GM23338 (cell line): ENCODE measurements at regions not wholly inside any gene's neighbourhood (a gene's known extent, or its start where the extent isn't known, plus 50 kb on each side); places are given as distances from the start of the nearest gene placed in this dataset.

ENCODE experiments used
- ATAC-seq: fragments of 200-7000 bp; cut with Tn5 transposase; 3 replicates; pipeline ENCODE4 v1.9.1; 2020
- DNase-seq: peaks from one replicate; pipeline ENCODE4 v3.0.0-alpha.2; 2015; ENCODE audit warnings: low spot score
- H2AFZ ChIP-seq: fragments of 200-600 bp; sonication (generic); 2 replicates; pipeline ENCODE4 v1.8.0; 2016; ENCODE audit warnings: antibody characterized with exemption, mild to moderate bottlenecking, moderate library complexity
- H3F3A ChIP-seq: fragments of 200-600 bp; sonication (generic); replicated peaks from 2 replicates; pipeline ENCODE4 v1.8.0; 2017; ENCODE audit warnings: antibody characterized with exemption, mixed run types, low read depth
- H3K27ac ChIP-seq: fragments of 200-600 bp; sonication (generic); 2 replicates; pipeline ENCODE4 v1.6.1; 2016; ENCODE audit warnings: low read depth
- H3K27me3 ChIP-seq: fragments of 200-600 bp; sonication (generic); 2 replicates; pipeline ENCODE4 v1.8.0; 2016; ENCODE audit warnings: mild to moderate bottlenecking, mixed run types, moderate library complexity; ENCODE audit not compliant: insufficient read depth
- H3K36me3 ChIP-seq: fragments of 200-600 bp; sonication (generic); 2 replicates; pipeline ENCODE4 v1.8.0; 2016; ENCODE audit warnings: mild to moderate bottlenecking; ENCODE audit not compliant: insufficient read depth
- H3K4me1 ChIP-seq: fragments of 200-600 bp; sonication (generic); 2 replicates; pipeline ENCODE4 v1.8.0; 2016; ENCODE audit warnings: mild to moderate bottlenecking, moderate library complexity; ENCODE audit not compliant: insufficient read depth
- H3K4me2 ChIP-seq: fragments of 200-600 bp; sonication (generic); 2 replicates; pipeline ENCODE4 v1.7.1; 2017; ENCODE audit warnings: mixed run types
- H3K4me3 ChIP-seq: fragments of 200-600 bp; sonication (generic); 2 replicates; pipeline ENCODE4 v1.6.1; 2016; ENCODE audit warnings: mixed run types
- H3K79me2 ChIP-seq: fragments of 200-600 bp; sonication (generic); replicated peaks from 2 replicates; pipeline ENCODE4 v1.8.0; 2017; ENCODE audit warnings: mild to moderate bottlenecking; ENCODE audit not compliant: insufficient read depth
- H3K9me2 ChIP-seq: fragments of 200-600 bp; sonication (generic); 2 replicates; pipeline ENCODE4 v1.8.0; 2017; ENCODE audit not compliant: insufficient read depth
- H4K20me1 ChIP-seq: fragments of 200-600 bp; sonication (generic); replicated peaks from 2 replicates; pipeline ENCODE4 v1.8.0; 2017; ENCODE audit warnings: mild to moderate bottlenecking; ENCODE audit not compliant: insufficient read depth
- H3K27ac Mint-ChIP-seq: 2 replicates; pipeline ENCODE4 v1.8.0; 2020; ENCODE audit warnings: inconsistent platforms, mild to moderate bottlenecking, moderate library complexity, mixed read lengths
- H3K27me3 Mint-ChIP-seq: 3 replicates; pipeline ENCODE4 v1.8.0; 2022; ENCODE audit warnings: low read depth, mild to moderate bottlenecking, moderate library complexity, mixed read lengths, inconsistent platforms; ENCODE audit not compliant: insufficient read depth, poor library complexity
- H3K36me3 Mint-ChIP-seq: 3 replicates; pipeline ENCODE4 v1.8.0; 2021; ENCODE audit warnings: low read depth, mild to moderate bottlenecking, inconsistent platforms, moderate library complexity, mixed read lengths
- H3K4me1 Mint-ChIP-seq: 3 replicates; pipeline ENCODE4 v1.8.0; 2020; ENCODE audit warnings: mild to moderate bottlenecking, inconsistent platforms, mixed read lengths
- H3K4me3 Mint-ChIP-seq: 3 replicates; pipeline ENCODE4 v1.8.0; 2021; ENCODE audit warnings: moderate library complexity, mild to moderate bottlenecking, inconsistent platforms, mixed read lengths
- H3K9me3 Mint-ChIP-seq: 3 replicates; pipeline ENCODE4 v1.8.0; 2020; ENCODE audit warnings: moderate library complexity, mild to moderate bottlenecking, inconsistent platforms, mixed read lengths
- CREB1 ChIP-seq: fragments of 250-450 bp; sonication (Bioruptor Pico); IDR thresholded peaks from 2 replicates; pipeline ENCODE4 v1.5.0; 2020; ENCODE audit warnings: low read depth, mild to moderate bottlenecking, moderate library complexity
- EZH2 ChIP-seq: fragments of 200-600 bp; sonication (generic); IDR thresholded peaks from one replicate; pipeline ENCODE4 v1.8.0; 2017; ENCODE audit warnings: antibody characterized with exemption, mild to moderate bottlenecking, low read depth; ENCODE audit not compliant: unreplicated experiment
- EZH2phosphoT487 ChIP-seq: fragments of 200-600 bp; sonication (generic); IDR thresholded peaks from one replicate; pipeline ENCODE4 v1.8.1; 2018; ENCODE audit warnings: antibody characterized with exemption; ENCODE audit not compliant: unreplicated experiment
- JUNB ChIP-seq: IDR thresholded peaks from one replicate; pipeline ENCODE4 v1.6.1; 2016; ENCODE audit warnings: antibody characterized with exemption; ENCODE audit not compliant: unreplicated experiment
- NANOG ChIP-seq: IDR thresholded peaks from 2 replicates; pipeline ENCODE4 v1.6.1; 2016; ENCODE audit warnings: antibody characterized with exemption, borderline replicate concordance
- POLR2AphosphoS5 ChIP-seq: IDR thresholded peaks from 2 replicates; pipeline ENCODE4 v1.6.1; 2016; ENCODE audit warnings: antibody characterized with exemption, low read depth
- STAT1 ChIP-seq: IDR thresholded peaks from one replicate; pipeline ENCODE4 v1.6.1; 2016; ENCODE audit warnings: antibody characterized with exemption; ENCODE audit not compliant: unreplicated experiment
- ZNF114 ChIP-seq: fragments of 250-450 bp; sonication (Bioruptor Pico); IDR thresholded peaks from 2 replicates; pipeline ENCODE4 v1.5.0; 2020; ENCODE audit warnings: mild to moderate bottlenecking, moderate library complexity
- ZNF331 ChIP-seq: fragments of 250-450 bp; sonication (Bioruptor Pico); IDR thresholded peaks from 2 replicates; pipeline ENCODE4 v1.5.0; 2020; ENCODE audit warnings: low read depth, mild to moderate bottlenecking, moderate library complexity
- TF ChIP-seq, protein P1 (sequence below): fragments of 250-450 bp; sonication (Bioruptor Pico); IDR thresholded peaks from 2 replicates; pipeline ENCODE4 v1.5.0; 2020; ENCODE audit warnings: mild to moderate bottlenecking, moderate library complexity
- TF ChIP-seq, protein P2 (sequence below): IDR thresholded peaks from 2 replicates; pipeline ENCODE4 v1.6.1; 2016; ENCODE audit warnings: antibody characterized with exemption
- TF ChIP-seq, protein P3 (sequence below), 2 experiments: fragments of 200-600 bp in 1 of 2; sonication (generic) in 1 of 2; conservative IDR thresholded peaks; 2 replicates each; pipeline versions ENCODE4 v1.5.1 to v1.6.1; 2016 to 2017; ENCODE audit warnings: antibody characterized with exemption in 2 of 2, low read depth in 2 of 2, mild to moderate bottlenecking in 2 of 2, moderate library complexity in 1 of 2
- TF ChIP-seq, protein P4 (sequence below): IDR thresholded peaks from one replicate; pipeline ENCODE4 v1.6.1; 2018; ENCODE audit warnings: antibody characterized with exemption; ENCODE audit not compliant: unreplicated experiment

DNA sequence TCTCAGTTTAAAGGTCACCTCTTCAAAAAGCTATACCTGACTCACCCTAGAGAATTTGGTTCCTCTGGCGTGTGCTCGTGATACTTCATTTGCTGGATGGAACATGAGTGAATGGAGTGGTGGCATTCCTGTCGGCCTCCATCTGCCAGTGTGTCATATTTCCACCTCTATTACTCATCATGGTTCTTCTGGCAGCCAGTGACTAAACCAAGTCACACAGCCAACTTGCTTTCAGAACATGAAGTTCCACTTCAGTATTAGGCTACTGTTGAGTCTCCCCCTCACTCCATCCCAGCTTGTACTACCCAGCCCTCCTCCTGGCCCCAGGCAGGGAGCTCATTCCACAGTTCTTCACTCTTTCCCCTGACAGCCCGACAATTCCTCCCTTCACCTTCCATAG lies 169.8 kb downstream of the MREG start:
- Mint-ChIP-seq H3K4me3 (no peak overlapping the region), H3K36me3 (no peaks in the 10 kb centered on the region), H3K27me3 (peaks cover 2% of the 10 kb centered on the region), H3K9me3 (no peaks in the 10 kb centered on the region), H3K27ac (no peak overlapping the region), H3K4me1 (peaks cover 7% of the 10 kb centered on the region; the same call in 2 of the 3 replicates)
- no peak overlapping the region for H3K4me3 ChIP-seq
- ATAC-seq (no peak), DNase-seq (no peak)
- no peak overlapping the region for H3K27ac ChIP-seq
- no peaks in the 10 kb centered on the region for H3K36me3 ChIP-seq
- H3K9me2 ChIP-seq = no peaks in the 10 kb centered on the region
- no peaks in the 10 kb centered on the region for H3K27me3 ChIP-seq
- no peaks in the 10 kb centered on the region for H3K79me2 ChIP-seq
- H4K20me1 ChIP-seq = no peaks in the 10 kb centered on the region
- no peak overlapping the region for H3K4me2 ChIP-seq
- H3F3A ChIP-seq = no peaks in the 10 kb centered on the region
- no peak overlapping the region for H2AFZ ChIP-seq
- peaks cover 6% of the 10 kb centered on the region; the same call in 1 of the 2 replicates for H3K4me1 ChIP-seq
- TF ChIP-seq ZNF114 (CRISPR knock-in tag) (no peak), JUNB (no peak), POLR2AphosphoS5 (no peak), EZH2phosphoT487 (no peak), NANOG (no peak), EZH2 (no peak), STAT1 (no peak), ZNF331 (CRISPR knock-in tag) (no peak), CREB1 (CRISPR knock-in tag) (no peak)
- TF ChIP-seq, protein P1, sequence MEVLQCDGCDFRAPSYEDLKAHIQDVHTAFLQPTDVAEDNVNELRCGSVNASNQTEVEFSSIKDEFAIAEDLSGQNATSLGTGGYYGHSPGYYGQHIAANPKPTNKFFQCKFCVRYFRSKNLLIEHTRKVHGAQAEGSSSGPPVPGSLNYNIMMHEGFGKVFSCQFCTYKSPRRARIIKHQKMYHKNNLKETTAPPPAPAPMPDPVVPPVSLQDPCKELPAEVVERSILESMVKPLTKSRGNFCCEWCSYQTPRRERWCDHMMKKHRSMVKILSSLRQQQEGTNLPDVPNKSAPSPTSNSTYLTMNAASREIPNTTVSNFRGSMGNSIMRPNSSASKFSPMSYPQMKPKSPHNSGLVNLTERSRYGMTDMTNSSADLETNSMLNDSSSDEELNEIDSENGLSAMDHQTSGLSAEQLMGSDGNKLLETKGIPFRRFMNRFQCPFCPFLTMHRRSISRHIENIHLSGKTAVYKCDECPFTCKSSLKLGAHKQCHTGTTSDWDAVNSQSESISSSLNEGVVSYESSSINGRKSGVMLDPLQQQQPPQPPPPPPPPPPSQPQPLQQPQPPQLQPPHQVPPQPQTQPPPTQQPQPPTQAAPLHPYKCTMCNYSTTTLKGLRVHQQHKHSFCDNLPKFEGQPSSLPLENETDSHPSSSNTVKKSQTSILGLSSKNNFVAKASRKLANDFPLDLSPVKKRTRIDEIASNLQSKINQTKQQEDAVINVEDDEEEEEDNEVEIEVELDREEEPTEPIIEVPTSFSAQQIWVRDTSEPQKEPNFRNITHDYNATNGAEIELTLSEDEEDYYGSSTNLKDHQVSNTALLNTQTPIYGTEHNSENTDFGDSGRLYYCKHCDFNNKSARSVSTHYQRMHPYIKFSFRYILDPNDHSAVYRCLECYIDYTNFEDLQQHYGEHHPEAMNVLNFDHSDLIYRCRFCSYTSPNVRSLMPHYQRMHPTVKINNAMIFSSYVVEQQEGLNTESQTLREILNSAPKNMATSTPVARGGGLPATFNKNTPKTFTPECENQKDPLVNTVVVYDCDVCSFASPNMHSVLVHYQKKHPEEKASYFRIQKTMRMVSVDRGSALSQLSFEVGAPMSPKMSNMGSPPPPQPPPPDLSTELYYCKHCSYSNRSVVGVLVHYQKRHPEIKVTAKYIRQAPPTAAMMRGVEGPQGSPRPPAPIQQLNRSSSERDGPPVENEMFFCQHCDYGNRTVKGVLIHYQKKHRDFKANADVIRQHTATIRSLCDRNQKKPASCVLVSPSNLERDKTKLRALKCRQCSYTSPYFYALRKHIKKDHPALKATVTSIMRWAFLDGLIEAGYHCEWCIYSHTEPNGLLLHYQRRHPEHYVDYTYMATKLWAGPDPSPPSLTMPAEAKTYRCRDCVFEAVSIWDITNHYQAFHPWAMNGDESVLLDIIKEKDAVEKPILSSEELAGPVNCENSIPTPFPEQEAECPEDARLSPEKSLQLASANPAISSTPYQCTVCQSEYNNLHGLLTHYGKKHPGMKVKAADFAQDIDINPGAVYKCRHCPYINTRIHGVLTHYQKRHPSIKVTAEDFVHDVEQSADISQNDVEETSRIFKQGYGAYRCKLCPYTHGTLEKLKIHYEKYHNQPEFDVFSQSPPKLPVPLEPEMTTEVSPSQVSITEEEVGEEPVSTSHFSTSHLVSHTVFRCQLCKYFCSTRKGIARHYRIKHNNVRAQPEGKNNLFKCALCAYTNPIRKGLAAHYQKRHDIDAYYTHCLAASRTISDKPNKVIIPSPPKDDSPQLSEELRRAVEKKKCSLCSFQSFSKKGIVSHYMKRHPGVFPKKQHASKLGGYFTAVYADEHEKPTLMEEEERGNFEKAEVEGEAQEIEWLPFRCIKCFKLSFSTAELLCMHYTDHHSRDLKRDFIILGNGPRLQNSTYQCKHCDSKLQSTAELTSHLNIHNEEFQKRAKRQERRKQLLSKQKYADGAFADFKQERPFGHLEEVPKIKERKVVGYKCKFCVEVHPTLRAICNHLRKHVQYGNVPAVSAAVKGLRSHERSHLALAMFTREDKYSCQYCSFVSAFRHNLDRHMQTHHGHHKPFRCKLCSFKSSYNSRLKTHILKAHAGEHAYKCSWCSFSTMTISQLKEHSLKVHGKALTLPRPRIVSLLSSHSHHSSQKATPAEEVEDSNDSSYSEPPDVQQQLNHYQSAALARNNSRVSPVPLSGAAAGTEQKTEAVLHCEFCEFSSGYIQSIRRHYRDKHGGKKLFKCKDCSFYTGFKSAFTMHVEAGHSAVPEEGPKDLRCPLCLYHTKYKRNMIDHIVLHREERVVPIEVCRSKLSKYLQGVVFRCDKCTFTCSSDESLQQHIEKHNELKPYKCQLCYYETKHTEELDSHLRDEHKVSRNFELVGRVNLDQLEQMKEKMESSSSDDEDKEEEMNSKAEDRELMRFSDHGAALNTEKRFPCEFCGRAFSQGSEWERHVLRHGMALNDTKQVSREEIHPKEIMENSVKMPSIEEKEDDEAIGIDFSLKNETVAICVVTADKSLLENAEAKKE = no peak
- TF ChIP-seq, protein P2, sequence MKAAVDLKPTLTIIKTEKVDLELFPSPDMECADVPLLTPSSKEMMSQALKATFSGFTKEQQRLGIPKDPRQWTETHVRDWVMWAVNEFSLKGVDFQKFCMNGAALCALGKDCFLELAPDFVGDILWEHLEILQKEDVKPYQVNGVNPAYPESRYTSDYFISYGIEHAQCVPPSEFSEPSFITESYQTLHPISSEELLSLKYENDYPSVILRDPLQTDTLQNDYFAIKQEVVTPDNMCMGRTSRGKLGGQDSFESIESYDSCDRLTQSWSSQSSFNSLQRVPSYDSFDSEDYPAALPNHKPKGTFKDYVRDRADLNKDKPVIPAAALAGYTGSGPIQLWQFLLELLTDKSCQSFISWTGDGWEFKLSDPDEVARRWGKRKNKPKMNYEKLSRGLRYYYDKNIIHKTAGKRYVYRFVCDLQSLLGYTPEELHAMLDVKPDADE = no peak
- TF ChIP-seq, protein P3, sequence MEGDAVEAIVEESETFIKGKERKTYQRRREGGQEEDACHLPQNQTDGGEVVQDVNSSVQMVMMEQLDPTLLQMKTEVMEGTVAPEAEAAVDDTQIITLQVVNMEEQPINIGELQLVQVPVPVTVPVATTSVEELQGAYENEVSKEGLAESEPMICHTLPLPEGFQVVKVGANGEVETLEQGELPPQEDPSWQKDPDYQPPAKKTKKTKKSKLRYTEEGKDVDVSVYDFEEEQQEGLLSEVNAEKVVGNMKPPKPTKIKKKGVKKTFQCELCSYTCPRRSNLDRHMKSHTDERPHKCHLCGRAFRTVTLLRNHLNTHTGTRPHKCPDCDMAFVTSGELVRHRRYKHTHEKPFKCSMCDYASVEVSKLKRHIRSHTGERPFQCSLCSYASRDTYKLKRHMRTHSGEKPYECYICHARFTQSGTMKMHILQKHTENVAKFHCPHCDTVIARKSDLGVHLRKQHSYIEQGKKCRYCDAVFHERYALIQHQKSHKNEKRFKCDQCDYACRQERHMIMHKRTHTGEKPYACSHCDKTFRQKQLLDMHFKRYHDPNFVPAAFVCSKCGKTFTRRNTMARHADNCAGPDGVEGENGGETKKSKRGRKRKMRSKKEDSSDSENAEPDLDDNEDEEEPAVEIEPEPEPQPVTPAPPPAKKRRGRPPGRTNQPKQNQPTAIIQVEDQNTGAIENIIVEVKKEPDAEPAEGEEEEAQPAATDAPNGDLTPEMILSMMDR (conservative IDR thresholded peaks at IDR 0.05; ENCODE audit: low read depth in 2 of 2) = no peak
- TF ChIP-seq, protein P4, sequence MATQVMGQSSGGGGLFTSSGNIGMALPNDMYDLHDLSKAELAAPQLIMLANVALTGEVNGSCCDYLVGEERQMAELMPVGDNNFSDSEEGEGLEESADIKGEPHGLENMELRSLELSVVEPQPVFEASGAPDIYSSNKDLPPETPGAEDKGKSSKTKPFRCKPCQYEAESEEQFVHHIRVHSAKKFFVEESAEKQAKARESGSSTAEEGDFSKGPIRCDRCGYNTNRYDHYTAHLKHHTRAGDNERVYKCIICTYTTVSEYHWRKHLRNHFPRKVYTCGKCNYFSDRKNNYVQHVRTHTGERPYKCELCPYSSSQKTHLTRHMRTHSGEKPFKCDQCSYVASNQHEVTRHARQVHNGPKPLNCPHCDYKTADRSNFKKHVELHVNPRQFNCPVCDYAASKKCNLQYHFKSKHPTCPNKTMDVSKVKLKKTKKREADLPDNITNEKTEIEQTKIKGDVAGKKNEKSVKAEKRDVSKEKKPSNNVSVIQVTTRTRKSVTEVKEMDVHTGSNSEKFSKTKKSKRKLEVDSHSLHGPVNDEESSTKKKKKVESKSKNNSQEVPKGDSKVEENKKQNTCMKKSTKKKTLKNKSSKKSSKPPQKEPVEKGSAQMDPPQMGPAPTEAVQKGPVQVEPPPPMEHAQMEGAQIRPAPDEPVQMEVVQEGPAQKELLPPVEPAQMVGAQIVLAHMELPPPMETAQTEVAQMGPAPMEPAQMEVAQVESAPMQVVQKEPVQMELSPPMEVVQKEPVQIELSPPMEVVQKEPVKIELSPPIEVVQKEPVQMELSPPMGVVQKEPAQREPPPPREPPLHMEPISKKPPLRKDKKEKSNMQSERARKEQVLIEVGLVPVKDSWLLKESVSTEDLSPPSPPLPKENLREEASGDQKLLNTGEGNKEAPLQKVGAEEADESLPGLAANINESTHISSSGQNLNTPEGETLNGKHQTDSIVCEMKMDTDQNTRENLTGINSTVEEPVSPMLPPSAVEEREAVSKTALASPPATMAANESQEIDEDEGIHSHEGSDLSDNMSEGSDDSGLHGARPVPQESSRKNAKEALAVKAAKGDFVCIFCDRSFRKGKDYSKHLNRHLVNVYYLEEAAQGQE = no peak
